ENCODE measurements at regions not wholly inside any gene's neighbourhood (a gene's known extent, or its start where the extent isn't known, plus 50 kb on each side); places are given as distances from the start of the nearest gene placed in this dataset.

- H3K4me3 ChIP-seq (ENCODE audit: low read depth, low read length): no peak overlapping the region
- no peak for TF ChIP-seq CTCF (IDR thresholded peaks at IDR 0.05; ENCODE audit: low read depth, low read length)
Measured at GRCh38 chr2:59969161-59969560, 584.3 kb downstream of the BCL11A start.

DNA sequence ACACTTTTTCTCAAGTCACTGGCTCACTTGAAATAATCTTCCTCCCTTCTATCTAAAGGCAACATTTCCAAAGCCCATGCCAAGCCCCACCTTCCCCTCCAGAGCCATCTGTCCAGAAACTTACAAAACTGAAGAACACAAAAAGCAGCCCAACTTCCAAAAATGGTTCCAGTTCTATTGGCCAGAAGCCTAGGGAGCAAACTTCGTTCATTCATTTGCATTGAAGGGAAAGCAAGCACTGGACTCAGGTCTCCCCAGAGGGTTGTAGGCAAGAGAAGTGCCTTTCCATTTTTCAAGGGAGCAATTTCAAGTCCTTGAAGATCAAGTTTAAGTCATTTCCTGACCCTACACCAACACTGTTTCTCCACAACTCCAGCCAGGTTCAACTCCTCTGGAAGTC is 585.0 kb downstream of the BCL11A start:
- H3K4me3 ChIP-seq (ENCODE audit: low read depth, low read length): no peak overlapping the region
- TF ChIP-seq CTCF (IDR thresholded peaks at IDR 0.05; ENCODE audit: low read depth, low read length): no peak

GRCh38 chr2:59967691-59968090 is 585.8 kb downstream of the BCL11A start:
- TF ChIP-seq CTCF (IDR thresholded peaks at IDR 0.05; ENCODE audit: low read depth, low read length): no peak
- H3K4me3 ChIP-seq (ENCODE audit: low read depth, low read length): no peak overlapping the region

- no peak for TF ChIP-seq CTCF (IDR thresholded peaks at IDR 0.05; ENCODE audit: low read depth, low read length)
- H3K4me3 ChIP-seq (ENCODE audit: low read depth, low read length): no peak overlapping the region
Measured at GRCh38 chr2:59963157-59963556, 590.3 kb downstream of the BCL11A start.

GRCh38 chr2:59961746-59962145 is 591.7 kb downstream of the BCL11A start:
- H3K4me3 ChIP-seq (ENCODE audit: low read depth, low read length): no peak overlapping the region
- TF ChIP-seq CTCF (IDR thresholded peaks at IDR 0.05; ENCODE audit: low read depth, low read length): no peak

GRCh38 chr2:59959944-59960343 is 593.5 kb downstream of the BCL11A start:
- no peak overlapping the region for H3K4me3 ChIP-seq (ENCODE audit: low read depth, low read length)
- no peak for TF ChIP-seq CTCF (IDR thresholded peaks at IDR 0.05; ENCODE audit: low read depth, low read length)

DNA sequence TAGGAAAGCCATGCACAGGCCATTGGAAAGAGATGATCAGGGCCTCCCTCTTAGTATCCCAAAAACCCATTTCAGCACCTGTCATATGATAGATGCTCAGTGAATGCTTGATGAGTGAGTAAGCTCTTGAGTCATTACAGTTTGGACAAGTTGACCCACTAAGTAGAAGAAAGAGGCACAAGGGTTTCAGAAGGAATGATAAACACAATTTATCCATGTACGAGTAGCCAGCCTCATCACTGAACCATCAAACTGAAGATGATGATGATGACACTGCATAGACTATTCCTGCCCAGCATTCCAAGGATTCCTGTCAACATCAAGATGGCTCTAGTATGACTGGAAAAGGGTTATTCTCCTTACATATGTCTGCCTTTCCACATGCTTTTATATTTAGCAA is 596.0 kb downstream of the BCL11A start:
- TF ChIP-seq CTCF (IDR thresholded peaks at IDR 0.05; ENCODE audit: low read depth, low read length): no peak
- H3K4me3 ChIP-seq (ENCODE audit: low read depth, low read length): no peak overlapping the region

Data from WI38 (cell line).